Epithelial cell of proximal tubule (primary cell): ENCODE measurements at regions not wholly inside any gene's neighbourhood (a gene's known extent, or its start where the extent isn't known, plus 50 kb on each side); places are given as distances from the start of the nearest gene placed in this dataset.
A peak's percentile ranks its signal among the peaks of the same experiment; 100 is the strongest.

Experiments
- DNase-seq: peaks from one replicate; pipeline ENCODE4 v3.0.0-alpha.2; 2011; ENCODE audit warnings: low read depth
- H3K4me3 ChIP-seq: 2 replicates; pipeline ENCODE4 v1.5.1; 2011; ENCODE audit warnings: low read depth, mild to moderate bottlenecking, low read length
- TF ChIP-seq, protein P1 (sequence below): conservative IDR thresholded peaks from 2 replicates; pipeline ENCODE4 v1.5.1; 2012; ENCODE audit warnings: low read depth, mild to moderate bottlenecking, low read length

DNA sequence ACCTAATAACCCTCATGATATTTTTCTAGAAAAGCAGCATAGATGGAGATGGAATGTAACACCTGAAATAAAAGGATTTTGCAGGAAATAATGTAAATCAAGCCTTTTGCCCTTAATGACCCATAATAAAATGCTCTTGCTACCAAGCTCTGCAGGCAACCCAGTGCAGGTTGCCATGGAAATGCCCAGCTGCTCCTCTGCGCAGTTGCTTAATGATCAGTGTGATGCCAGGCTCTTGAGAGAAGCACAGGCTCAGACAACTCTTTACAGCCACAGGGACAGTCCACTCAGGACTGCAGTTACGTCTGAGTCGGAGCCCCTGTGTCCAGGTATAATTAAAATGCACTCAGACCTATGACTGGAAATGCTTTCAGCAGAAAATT lies 165.5 kb downstream of the LACC1 start:
- H3K4me3 ChIP-seq = no peak overlapping the region
- DNase-seq = no peak
- TF ChIP-seq, protein P1, sequence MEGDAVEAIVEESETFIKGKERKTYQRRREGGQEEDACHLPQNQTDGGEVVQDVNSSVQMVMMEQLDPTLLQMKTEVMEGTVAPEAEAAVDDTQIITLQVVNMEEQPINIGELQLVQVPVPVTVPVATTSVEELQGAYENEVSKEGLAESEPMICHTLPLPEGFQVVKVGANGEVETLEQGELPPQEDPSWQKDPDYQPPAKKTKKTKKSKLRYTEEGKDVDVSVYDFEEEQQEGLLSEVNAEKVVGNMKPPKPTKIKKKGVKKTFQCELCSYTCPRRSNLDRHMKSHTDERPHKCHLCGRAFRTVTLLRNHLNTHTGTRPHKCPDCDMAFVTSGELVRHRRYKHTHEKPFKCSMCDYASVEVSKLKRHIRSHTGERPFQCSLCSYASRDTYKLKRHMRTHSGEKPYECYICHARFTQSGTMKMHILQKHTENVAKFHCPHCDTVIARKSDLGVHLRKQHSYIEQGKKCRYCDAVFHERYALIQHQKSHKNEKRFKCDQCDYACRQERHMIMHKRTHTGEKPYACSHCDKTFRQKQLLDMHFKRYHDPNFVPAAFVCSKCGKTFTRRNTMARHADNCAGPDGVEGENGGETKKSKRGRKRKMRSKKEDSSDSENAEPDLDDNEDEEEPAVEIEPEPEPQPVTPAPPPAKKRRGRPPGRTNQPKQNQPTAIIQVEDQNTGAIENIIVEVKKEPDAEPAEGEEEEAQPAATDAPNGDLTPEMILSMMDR = no peak

- TF ChIP-seq, protein P1 = no peak
- no peak for DNase-seq
Observed at GRCh38 chr13:44046428-44046827, 166.7 kb downstream of the LACC1 start.

GRCh38 chr13:44048326-44048725 lies 168.6 kb downstream of the LACC1 start:
- DNase-seq = no peak
- TF ChIP-seq, protein P1 = peak; percentile 47
- no peak overlapping the region for H3K4me3 ChIP-seq

More at GRCh38 chr13:44046428-44046827, 166.7 kb downstream of the LACC1 start:
- no peak overlapping the region for H3K4me3 ChIP-seq

DNA sequence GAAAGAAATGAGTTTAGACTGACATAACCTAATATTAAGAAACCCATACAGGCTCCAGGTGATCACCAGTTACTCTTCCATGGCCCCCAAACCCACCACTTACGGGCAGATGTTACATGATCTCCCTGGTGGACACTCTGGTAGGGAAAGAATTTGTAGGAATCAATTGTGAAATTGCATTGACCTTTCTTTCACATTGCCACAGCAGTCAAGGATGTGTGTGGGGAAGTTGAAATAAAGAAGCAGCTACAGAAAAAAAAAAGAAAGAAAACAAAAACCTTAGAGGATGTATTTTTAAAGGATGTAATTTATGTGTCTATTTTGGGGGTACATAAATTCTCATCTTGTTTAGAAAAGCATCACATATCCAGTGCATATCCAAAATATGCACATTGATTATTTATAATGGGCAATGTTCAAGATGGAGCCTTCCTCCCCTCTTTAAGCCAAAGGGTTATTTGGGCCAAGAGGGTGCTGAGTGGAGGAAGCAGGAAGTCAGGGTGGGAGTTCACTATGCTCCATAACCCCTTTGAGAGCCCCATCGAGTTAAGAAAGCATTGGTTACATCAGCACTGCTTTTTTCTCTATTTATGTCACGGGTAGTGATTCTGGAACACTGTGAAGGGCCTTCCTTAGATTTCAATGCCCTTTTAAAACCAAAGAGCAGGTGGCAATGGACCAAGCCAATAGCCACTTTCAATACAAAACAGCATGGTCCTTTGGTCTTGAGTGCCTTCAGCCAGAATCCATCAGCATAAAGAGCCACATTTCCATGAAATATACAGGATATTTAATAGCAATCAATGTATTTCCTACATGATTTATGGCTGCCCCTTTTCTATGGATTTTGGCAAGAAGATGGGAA lies 169.6 kb downstream of the LACC1 start:
- H3K4me3 ChIP-seq = no peak overlapping the region
- DNase-seq = no peak
- TF ChIP-seq, protein P1 = no peak

DNA sequence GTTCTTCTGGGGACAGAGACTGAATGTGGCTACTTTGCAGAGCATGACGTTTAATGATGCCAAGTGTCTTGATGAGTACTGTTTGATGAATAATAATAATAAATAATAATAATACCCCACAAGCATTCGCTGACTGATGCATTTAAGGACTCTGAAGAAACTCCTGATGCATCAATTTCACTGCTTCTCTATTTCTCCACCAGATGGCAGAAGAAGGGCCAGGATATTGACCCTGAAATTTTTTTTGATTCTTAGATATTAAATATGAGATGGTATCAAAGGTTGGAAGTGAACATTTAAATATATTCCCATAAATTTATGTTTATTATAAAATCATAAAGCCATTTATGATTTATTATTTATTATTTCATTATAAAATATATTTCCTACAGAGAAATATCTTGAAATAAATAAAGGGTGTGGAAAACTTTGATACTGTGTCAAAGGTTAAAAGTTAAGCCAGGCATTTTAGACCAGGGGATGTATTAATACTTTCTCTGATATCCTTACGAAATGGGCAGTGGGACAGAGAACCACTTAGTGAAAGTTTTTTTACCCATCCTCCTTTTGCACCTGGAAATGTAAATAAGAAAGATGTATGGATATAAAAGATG lies 170.9 kb downstream of the LACC1 start:
- TF ChIP-seq, protein P1 = peak; percentile 75
- no peak overlapping the region for H3K4me3 ChIP-seq
- no peak for DNase-seq

DNA sequence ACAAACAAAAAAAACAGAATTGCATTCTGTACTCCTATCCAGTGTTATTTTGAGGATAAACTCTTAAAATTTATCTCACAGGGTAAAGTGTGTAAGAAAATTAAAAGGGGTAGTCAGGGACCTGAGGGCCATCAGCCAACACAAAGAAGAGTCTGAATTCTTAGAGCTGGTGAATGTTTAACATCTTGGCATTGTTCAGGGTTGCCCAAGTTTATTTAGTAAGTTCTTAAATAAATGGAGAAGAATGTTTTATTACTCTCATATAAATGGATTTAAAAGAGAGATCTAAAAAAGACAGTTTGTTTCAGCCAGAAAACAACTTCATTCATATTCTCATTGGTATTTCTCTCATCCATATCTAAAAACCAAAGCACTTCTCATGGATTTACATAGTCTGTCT lies 171.7 kb downstream of the LACC1 start:
- DNase-seq = no peak
- TF ChIP-seq, protein P1 = no peak
- H3K4me3 ChIP-seq = no peak overlapping the region
